ENCODE measurements at regions not wholly inside any gene's neighbourhood (a gene's known extent, or its start where the extent isn't known, plus 50 kb on each side); places are given as distances from the start of the nearest gene placed in this dataset.

GRCh38 chr1:228977741-228978140 is 242.5 kb downstream of the RHOU start:
- TF ChIP-seq CTCF (IDR thresholded peaks at IDR 0.05) (no peak), POLR2A (IDR thresholded peaks at IDR 0.05) (no peak)
